DND-41 (cell line): ENCODE measurements at regions not wholly inside any gene's neighbourhood (a gene's known extent, or its start where the extent isn't known, plus 50 kb on each side); places are given as distances from the start of the nearest gene placed in this dataset.

ENCODE experiments used
- ATAC-seq: fragments of 200-7000 bp; cut with Tn5 transposase; 3 replicates; pipeline ENCODE4 v1.9.1; 2021; ENCODE audit warnings: low read depth; ENCODE audit not compliant: insufficient read depth
- DNase-seq: peaks from one replicate; pipeline ENCODE4 v3.0.0-alpha.2; 2020
- H2AFZ ChIP-seq: 2 replicates; pipeline ENCODE4 v1.6.0; 2012; ENCODE audit warnings: low read depth, low read length
- H3K27ac ChIP-seq: 2 replicates; pipeline ENCODE4 v1.5.1; 2012; ENCODE audit warnings: low read length, inconsistent platforms
- H3K27me3 ChIP-seq: fragments of 200-600 bp; sonication (generic); 2 replicates; pipeline ENCODE4 v1.6.0; 2012; ENCODE audit warnings: low read length, mild to moderate bottlenecking, inconsistent platforms; ENCODE audit not compliant: insufficient read depth, poor library complexity
- H3K36me3 ChIP-seq: 2 replicates; pipeline ENCODE4 v1.5.1; 2012; ENCODE audit warnings: low read length, inconsistent platforms; ENCODE audit not compliant: insufficient read depth
- H3K4me1 ChIP-seq: 2 replicates; pipeline ENCODE4 v1.5.1; 2012; ENCODE audit warnings: mild to moderate bottlenecking, low read length; ENCODE audit not compliant: insufficient read depth
- H3K4me2 ChIP-seq: 2 replicates; pipeline ENCODE4 v1.6.0; 2012; ENCODE audit warnings: mild to moderate bottlenecking, moderate library complexity, low read length, inconsistent platforms; ENCODE audit not compliant: insufficient read depth
- H3K4me3 ChIP-seq, 2 experiments: fragments of 200-600 bp in 1 of 2; shearing (Covaris generic) in 1 of 2; 2 replicates each; pipeline ENCODE4 v1.5.1; 2012 to 2016; ENCODE audit warnings: inconsistent platforms in 2 of 2, low read length in 2 of 2, mild to moderate bottlenecking in 2 of 2, low read depth in 1 of 2, moderate library complexity in 1 of 2
- H3K79me2 ChIP-seq: 2 replicates; pipeline ENCODE4 v1.6.0; 2012; ENCODE audit warnings: low read length, inconsistent platforms; ENCODE audit not compliant: insufficient read depth
- H3K9ac ChIP-seq: 2 replicates; pipeline ENCODE4 v1.6.0; 2012; ENCODE audit warnings: low read depth, mild to moderate bottlenecking, inconsistent platforms, low read length, moderate library complexity
- H3K9me3 ChIP-seq: 2 replicates; pipeline ENCODE4 v1.5.1; 2012; ENCODE audit warnings: low read length, moderate library complexity, mild to moderate bottlenecking, inconsistent platforms; ENCODE audit not compliant: insufficient read depth, severe bottlenecking
- H4K20me1 ChIP-seq: 2 replicates; pipeline ENCODE4 v1.6.0; 2012; ENCODE audit warnings: low read length; ENCODE audit not compliant: insufficient read depth
- EZH2 ChIP-seq: IDR thresholded peaks from 3 replicates; pipeline ENCODE4 v1.6.1; 2012; ENCODE audit warnings: borderline replicate concordance, low read depth, mild to moderate bottlenecking, moderate library complexity, low read length, inconsistent platforms; ENCODE audit not compliant: severe bottlenecking
- TF ChIP-seq, protein P1 (sequence below): IDR thresholded peaks from 2 replicates; pipeline ENCODE4 v1.5.1; 2012; ENCODE audit warnings: borderline replicate concordance, low read length, moderate library complexity, mild to moderate bottlenecking; ENCODE audit not compliant: poor library complexity, severe bottlenecking; ENCODE audit errors: extremely low read depth

DNA sequence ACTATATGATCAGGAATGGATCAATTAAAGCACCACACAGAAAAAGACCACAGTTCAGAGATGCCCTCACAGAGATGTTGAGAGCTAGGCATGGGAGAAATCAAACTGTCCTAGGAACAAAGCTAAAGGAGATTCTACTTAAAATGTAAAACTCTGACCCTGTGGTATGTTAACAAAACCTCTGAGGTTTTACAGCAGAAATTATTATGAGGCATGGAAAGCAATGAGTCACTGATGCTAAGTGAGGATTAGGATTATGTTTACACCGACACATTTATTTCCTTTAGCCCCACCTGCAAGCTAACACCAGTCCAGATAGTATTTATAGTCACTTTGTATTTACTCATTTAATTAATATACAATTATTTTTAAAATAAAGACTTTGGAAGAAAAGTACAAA lies 1242.2 kb downstream of the OTOL1 start:
- H3K36me3 ChIP-seq = no peaks in the 10 kb centered on the region; the same call in 1 of the 2 replicates
- DNase-seq (no peak), ATAC-seq (peak; percentile 76)
- H4K20me1 ChIP-seq = no peaks in the 10 kb centered on the region
- no peaks in the 10 kb centered on the region for H3K79me2 ChIP-seq
- H3K27me3 ChIP-seq = no peaks in the 10 kb centered on the region
- no peak overlapping the region for H3K4me3 ChIP-seq
- TF ChIP-seq, protein P1, sequence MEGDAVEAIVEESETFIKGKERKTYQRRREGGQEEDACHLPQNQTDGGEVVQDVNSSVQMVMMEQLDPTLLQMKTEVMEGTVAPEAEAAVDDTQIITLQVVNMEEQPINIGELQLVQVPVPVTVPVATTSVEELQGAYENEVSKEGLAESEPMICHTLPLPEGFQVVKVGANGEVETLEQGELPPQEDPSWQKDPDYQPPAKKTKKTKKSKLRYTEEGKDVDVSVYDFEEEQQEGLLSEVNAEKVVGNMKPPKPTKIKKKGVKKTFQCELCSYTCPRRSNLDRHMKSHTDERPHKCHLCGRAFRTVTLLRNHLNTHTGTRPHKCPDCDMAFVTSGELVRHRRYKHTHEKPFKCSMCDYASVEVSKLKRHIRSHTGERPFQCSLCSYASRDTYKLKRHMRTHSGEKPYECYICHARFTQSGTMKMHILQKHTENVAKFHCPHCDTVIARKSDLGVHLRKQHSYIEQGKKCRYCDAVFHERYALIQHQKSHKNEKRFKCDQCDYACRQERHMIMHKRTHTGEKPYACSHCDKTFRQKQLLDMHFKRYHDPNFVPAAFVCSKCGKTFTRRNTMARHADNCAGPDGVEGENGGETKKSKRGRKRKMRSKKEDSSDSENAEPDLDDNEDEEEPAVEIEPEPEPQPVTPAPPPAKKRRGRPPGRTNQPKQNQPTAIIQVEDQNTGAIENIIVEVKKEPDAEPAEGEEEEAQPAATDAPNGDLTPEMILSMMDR = no peak
- TF ChIP-seq EZH2 = no peak
- no peak overlapping the region for H2AFZ ChIP-seq
- H3K4me2 ChIP-seq = no peak overlapping the region
- H3K4me1 ChIP-seq = peaks cover 14% of the 10 kb centered on the region
- H3K9ac ChIP-seq = no peak overlapping the region
- no peaks in the 10 kb centered on the region for H3K9me3 ChIP-seq
- H3K27ac ChIP-seq = peak overlapping the region; percentile 62; the same call in 1 of the 2 replicates

DNA sequence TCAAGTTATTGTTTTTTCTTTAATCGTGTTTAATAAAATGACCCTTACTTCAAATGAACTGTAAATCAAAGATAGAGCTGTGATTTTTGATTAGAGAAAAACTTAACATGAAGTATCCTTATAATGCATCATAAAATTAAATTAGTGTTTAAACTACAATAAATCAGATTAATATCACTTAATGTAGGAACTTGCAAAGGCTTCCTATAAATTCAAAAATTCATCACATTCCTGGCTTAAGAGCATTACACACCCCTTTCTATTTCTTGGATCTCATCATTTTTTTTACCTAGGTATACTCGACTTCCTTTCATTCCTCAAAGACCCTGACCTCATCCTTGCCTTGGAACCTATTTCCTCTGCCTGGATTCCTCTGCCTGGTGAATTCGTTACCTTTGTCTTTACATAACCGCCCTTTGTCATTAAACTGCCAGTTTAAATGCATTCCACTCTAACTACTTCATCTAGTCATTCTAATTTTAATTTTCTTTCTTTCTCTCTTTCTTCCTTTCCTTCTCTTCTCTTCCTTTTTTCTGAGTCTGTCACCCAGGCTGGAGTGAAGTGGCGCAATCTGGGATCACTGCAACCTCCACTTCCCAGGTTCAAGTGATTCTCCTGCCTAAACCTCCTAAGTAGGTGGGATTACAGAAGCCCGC lies 1244.5 kb downstream of the OTOL1 start:
- ATAC-seq = no peak
- H3K27ac ChIP-seq = no peak overlapping the region
- H3K9ac ChIP-seq = no peak overlapping the region

GRCh38 chr3:162742159-162742717 lies 1245.6 kb downstream of the OTOL1 start:
- no peak overlapping the region for H3K4me2 ChIP-seq
- no peaks in the 10 kb centered on the region for H3K79me2 ChIP-seq
- peaks cover 10% of the 10 kb centered on the region for H3K4me1 ChIP-seq
- no peaks in the 10 kb centered on the region for H4K20me1 ChIP-seq
- no peaks in the 10 kb centered on the region for H3K27me3 ChIP-seq
- H3K27ac ChIP-seq = no peak overlapping the region
- TF ChIP-seq, protein P1 = no peak
- TF ChIP-seq EZH2 = no peak
- no peak overlapping the region for H2AFZ ChIP-seq
- ATAC-seq (no peak), DNase-seq (no peak)
- no peak overlapping the region for H3K9ac ChIP-seq
- peaks cover 8% of the 10 kb centered on the region for H3K9me3 ChIP-seq
- no peak overlapping the region for H3K4me3 ChIP-seq
- no peaks in the 10 kb centered on the region for H3K36me3 ChIP-seq

More for the DNA sequence above, 1244.5 kb downstream of the OTOL1 start:
- no peak overlapping the region for H3K4me3 ChIP-seq
- no peaks in the 10 kb centered on the region for H4K20me1 ChIP-seq
- no peak overlapping the region for H2AFZ ChIP-seq
- H3K36me3 ChIP-seq = no peaks in the 10 kb centered on the region
- no peak overlapping the region for H3K4me2 ChIP-seq
- no peak for DNase-seq
- H3K27me3 ChIP-seq = no peaks in the 10 kb centered on the region
- peaks cover 3% of the 10 kb centered on the region for H3K9me3 ChIP-seq
- peaks cover 13% of the 10 kb centered on the region for H3K4me1 ChIP-seq
- no peaks in the 10 kb centered on the region for H3K79me2 ChIP-seq
- no peak for TF ChIP-seq EZH2
- TF ChIP-seq, protein P1 = no peak
